ENCODE measurements at regions not wholly inside any gene's neighbourhood (a gene's known extent, or its start where the extent isn't known, plus 50 kb on each side); places are given as distances from the start of the nearest gene placed in this dataset.
"Not testable (repeated sequence)": the region's sequence is repeated elsewhere in the genome, so short reads cannot be mapped to it uniquely, and the experiment has no call there.

DNA sequence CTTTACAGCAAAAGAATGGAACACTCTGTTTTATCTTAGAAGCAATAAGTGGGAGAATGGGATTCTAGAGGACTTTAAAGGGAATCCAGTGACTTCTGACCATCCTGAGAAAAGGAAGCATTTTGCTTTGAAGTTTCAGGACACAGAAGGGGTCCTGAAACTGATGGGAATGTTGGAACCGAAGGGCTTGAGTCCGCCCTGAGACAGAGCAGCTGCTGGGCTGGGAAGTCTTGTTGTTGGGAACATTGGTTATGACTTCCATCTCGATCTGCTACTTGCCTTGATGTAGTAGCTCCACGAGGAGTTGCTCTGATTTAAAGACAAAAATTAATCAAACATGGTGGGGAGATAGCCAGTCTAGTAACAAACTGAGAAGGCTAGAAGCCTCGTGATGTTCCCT is 177.6 kb downstream of the JCAD start:
- DNase-seq (ENCODE audit: low read depth in 2 of 2) = no peak

DNA sequence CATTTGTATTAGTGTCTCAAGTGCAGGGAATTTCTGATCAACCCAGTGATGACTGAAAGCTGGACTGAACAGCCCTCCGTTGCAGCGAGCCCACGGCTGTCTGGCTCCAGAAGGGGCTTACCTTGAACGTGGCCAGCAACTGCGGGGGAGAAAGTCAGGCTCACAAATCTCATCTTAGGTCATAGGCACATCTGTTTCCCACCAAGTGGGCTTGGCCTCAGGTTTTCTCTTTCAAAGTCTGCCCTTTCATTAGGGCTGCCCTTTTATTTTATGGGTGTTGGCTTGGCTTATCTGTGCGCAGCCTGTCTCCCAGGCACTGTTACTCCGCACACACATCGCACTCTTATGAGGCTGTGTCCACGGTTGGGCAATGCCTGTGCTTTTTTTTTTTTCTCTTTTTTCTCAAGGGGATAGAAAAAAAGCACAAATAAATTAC is 178.0 kb downstream of the JCAD start:
- no peak for DNase-seq (ENCODE audit: low read depth in 2 of 2)

DNA sequence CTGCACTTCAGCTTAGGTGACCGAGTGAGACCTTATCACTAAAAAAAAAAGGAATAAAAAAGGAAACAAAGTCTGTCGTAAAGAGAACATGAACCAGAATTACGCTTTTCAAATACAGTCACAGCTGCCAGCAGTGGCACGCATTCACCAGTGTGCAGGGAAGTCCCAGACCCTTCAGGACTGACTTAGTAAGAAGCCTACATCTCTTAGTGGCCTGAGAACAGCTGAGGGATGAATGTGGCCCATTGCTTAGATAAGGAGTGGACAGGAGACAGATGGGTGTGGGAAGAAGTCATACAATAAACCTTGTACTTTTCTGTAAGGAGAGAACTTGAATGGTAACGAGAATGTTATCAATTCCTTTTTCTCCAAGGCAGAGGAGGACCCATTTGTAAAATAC is 178.5 kb downstream of the JCAD start:
- DNase-seq (ENCODE audit: low read depth in 2 of 2) = no peak

DNA sequence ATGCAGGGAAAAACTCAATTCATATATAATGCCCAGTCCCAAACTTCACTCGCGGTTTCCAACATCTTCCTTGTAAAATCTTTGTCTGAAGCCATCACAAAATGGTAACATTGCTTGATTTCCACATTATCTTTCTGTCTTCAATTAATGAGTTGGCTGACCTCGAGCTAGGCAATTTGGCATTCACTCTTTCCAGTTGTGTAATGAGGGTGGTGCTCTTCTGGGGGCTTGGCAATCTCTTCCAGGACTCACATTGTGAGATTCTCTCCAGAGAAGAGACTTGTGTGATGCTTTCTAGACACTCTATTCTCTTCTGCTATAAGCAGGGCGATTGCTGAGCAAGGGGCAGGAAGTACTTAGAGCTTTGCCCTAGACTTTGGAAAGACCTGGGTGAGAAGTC is 179.5 kb downstream of the JCAD start:
- no peak for DNase-seq (ENCODE audit: low read depth in 2 of 2)

DNA sequence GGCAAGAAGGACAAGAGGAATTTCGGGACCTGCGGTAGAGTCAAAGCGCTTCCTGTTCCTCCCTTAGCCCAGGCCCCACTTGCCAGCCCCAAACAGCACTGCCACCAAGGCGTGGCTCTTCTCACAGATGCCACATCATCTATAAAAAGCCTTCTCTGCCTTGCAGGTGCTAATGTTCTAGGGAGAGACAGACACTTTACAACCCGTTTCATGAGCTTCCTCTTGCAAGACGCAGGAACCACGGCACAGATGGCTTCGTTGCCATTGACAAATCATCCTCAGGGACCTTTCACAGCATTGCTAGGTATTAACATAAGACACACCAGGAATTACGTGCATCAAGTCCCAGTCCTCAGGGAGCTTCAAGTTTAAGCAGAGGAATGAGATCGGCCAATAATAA is 180.9 kb downstream of the JCAD start:
- no peak for DNase-seq (ENCODE audit: low read depth in 2 of 2)

DNA sequence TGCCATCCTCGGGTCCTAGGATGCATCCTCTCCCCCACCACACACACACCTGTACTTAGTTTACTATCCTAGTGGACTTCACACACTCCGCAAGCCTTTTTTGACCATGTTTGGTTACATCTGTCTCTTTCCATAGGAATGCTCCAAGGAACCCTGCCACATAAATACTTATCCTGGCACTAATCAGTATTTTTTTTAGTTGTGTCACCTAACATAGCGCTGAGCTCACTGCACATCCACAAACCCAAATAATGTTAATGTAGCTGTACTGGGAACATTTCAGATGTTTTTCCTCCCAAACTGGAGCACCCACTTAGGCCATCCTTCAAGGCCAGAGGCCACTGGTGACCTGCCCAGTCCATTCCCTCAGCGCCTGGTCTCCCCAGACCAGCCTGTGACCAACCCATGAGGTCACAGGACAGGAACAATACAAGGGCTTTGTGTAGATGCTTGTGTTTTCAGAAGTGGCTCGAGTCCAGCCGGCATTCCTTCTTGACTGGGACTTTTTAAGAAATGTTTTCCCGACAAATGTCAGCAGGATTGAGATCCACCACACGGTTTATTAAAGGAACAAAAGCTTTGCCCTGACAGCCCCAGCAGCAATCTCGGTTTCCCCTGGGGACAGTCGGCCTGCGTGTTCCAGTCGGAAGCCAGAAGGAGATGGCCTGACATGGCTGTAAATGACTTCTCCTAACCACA is 181.4 kb downstream of the JCAD start:
- no peak for DNase-seq (ENCODE audit: low read depth in 2 of 2)

DNA sequence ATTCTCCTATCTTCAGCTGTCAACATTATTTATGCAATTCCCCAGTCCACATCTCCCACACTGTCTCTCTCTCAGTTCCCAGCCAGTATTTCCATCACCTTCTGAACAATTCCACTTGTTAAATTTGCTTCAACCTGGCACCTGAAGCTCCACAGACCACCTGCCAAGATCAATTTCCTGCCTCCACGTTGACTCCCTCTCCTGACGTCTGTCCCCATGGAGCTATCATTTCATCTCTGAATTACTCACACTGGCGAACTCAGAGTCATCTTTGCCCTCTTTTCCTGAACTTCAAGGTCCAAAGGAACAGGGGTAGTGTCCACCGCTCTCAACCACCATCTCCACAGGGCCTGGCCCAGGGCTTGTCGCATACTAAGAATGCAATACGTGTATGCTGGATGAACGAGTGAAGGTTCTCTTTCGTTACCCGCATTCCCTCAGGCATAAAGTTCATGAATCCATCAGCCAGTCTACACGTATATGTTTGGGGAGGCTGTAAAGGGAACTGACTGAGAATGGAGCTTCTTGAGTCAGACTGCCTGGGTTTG is 183.3 kb downstream of the JCAD start:
- no peak for DNase-seq (ENCODE audit: low read depth in 2 of 2)

DNA sequence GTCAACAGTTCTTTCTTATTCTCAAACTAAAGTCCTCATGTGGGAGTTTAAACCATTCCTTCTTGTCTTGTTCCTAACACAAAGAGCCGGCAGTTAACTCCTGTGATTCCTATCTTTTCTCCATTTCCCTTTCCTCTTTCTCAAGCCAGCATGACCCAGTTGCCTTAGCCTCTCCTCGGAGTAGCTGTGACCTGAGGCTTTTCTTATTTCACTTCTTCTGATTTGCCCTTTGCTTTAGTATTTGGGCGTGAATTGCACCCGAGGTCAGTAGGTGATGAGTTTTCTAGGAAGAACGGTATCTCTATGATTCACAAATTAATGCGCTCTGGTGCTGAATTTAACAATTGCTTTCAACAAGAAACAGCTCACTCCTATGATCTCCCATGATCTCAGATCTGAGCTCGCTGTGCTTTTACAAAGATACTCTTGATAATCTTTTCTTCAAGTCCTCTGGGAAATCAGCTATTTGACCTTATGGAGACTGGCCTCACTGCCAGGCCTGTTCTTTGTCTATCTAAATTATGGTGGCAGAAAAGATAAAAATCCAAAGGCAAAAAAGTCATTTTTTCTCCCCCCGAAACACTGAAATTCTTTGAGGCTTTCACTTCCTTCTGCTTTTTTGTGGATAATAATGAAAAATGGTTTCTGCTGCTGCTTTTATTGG is 184.6 kb downstream of the JCAD start:
- no peak for DNase-seq (ENCODE audit: low read depth in 2 of 2)

DNA sequence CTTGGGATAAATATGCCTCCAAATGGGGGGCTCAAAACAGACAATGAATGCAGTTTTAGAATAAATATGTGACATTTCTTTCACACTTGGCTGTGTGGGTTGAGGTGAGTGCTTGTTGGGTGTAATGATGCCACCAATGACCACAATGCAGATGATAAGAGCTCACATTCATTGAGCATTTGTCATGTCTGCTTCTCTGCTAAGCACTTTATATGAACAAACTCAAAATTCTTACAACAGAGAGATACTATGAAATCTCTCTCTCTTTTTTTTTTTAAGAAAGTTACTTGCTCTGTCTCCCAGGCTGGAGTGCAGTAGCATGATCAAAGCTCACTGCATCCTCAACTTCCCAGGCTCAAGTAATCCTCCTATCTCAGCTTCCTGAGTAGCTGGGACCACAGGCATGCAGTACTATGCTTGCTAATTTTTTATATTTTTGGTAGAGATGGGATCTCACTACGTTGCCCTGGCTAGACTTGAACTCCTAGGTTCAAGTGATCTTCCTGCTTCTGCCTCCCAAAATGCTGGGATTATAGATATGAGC is 185.4 kb downstream of the JCAD start:
- no peak for DNase-seq (ENCODE audit: low read depth in 2 of 2)

DNA sequence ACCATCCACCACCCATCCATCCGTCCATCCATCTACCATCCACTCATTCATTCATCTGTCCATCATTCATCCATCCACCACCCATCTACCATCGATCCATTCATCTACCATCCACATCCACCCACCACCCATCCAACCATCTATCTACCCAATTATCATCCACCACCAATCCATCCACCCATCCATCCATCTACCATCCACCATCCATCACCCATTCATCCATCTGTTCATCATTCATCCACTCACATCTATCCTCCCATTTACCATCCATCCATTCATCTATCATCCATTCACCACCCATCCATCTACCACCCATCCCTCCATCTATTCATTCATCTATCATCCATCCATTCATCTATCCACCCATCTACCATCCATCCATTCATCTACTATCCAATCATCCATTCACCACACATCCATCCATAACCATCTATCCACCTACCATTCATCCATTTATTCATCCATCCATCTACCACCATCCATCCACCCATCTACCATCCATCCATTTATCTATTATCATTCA is 188.8 kb downstream of the JCAD start:
- no peak for DNase-seq (ENCODE audit: low read depth in 2 of 2)

DNA sequence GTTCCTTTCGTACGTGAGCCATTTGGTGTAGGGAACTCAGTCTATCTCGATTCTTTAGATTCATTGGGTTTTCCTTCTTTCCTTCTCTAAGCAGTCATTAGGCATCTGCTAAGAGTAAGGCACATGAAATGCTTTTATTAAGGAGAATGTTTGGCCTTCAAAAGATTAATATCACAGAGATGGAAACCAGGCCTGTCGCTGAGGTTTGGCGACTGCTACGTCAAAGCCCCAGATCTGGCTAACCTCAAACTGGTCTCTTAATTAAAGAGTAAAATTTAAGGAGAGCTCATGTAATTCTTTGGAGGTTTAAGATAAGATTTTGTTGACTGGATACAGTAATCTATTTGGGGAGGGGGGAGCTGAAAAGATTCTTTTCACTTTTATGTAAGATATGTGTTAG is 189.8 kb downstream of the JCAD start:
- DNase-seq (ENCODE audit: low read depth in 2 of 2) = no peak

DNA sequence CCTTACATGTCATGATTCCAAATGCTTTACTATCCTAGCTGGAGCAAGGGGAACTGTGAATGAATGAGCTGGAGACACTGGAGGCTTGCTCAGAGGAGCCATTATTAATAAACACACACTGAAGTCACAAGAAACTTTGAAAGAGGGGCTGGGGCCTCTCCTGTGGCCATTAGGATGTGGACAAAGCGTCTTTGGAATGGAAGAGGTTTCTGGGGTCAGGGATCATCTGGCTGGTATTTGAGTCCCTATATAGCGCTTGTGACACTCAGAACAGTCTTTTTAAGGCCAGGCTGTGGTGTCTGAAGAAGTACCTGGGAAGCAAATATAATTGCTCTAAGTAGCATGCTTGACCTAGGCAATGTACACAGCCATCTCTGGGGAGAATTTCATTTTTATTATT is 193.0 kb downstream of the JCAD start:
- no peak for DNase-seq (ENCODE audit: low read depth in 2 of 2)

DNA sequence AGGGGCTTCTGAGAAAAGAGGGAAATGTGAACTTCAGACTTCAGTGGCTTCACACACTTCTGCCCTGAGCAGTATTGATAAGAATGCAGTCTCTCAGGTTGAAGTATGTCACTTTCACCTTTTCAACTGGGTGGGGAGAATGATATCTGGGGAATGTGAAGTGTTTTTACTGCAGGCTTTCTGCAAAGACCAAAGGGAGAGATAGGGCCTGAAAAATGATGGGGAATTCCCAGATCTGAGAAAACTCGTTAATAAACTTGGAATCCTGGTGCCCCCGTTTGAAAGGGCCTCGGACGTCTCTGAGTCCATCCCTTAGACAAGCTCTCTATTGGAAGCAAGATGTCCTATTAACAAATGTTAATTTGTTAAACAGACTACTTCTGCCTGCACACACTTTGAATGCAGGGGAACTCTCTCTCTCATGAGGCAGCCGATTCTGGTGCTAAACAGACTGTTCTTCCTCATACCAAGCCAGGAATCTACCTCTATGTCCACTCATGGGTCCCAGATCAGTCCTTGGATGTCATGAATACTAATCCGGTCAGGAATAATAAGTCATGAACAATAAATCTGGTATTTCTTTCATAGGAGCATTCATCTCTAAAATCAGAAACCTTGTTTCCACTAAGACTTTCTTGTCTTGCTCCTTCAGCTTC is 193.6 kb downstream of the JCAD start:
- no peak for DNase-seq (ENCODE audit: low read depth in 2 of 2)

DNA sequence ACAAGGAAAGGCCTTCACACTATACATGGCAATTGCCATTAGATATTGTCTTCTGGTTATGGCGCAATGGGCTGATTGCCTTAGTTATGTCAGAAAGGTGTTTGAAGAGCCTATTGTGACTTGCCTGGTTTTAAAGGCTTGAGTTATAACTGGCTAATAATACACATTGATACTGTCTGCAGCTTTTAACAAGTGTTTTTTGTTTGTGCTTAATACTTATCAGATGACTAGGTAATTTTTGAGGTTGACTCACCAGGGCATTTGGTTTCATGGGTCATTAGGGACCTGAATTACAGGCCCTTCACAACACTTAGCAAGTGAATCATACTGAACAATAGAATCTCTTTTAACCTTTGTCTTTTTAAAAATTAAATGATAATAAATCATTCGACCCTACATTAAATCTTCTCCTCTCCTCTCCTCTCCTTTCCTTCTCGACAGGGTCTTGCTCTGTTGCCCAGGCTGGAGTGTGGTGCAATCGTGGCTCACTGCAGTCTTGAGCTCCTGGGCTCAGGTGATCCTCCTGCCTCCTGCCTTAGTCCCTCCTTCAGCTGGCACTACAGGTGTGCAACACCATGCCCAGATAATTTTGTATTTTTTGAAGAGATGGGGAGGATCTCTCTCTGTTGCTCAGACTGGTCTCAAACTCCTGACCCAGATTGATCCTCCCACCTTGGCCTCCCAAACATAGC is 196.3 kb downstream of the JCAD start:
- DNase-seq (ENCODE audit: low read depth in 2 of 2) = no peak

DNA sequence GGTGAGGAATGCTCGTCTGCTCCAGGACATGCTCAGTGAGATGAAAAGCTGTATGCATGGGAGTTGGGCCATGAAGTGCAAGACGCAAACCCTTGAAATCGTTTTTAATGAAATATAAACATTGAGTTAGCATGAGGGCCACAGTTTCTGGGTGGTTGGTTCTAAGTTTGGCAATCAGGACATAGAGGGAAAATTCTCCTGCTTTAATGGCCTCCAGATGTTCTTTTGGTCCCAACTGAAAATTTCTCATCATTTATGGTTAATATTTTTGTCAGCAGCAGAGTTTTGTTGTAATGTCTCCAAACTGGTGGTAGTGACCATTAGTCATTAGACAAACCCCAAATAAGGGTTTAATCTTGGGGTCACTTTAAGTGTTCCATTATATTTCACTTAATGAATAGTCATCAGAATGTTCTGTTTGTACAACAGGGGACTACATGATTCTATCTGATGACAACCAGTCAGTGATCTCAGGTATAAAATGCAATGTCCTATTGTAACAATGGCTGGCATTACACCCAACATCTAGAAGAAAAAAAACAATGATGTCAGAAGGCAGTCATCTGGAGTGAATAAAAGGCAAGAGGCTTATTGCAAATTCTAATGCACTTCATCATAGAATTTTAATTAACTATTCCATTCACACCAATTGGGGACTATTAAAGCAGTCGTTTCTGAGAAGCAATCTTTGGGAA is 197.4 kb downstream of the JCAD start:
- no peak for DNase-seq (ENCODE audit: low read depth in 2 of 2)

DNA sequence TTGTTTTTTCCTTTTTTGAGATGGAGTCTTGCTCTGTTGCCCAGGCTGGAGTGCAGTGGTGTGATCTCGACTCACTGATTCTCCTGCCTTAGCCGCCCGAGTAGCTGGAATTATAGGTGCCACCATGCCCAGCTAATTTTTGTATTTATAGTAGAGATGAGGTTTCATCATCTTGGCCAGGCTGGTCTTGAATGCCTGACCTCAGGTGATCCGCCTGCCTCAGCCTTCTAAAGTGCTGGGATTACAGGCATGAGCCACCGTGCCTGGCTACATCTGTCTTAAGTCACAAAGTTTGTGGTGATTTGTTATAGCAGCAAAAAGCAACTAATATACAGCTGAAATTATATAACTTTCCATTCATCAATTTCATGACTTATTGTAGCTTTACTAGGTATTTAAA is 198.2 kb downstream of the JCAD start:
- DNase-seq (ENCODE audit: low read depth in 2 of 2) = not testable (repeated sequence)

DNA sequence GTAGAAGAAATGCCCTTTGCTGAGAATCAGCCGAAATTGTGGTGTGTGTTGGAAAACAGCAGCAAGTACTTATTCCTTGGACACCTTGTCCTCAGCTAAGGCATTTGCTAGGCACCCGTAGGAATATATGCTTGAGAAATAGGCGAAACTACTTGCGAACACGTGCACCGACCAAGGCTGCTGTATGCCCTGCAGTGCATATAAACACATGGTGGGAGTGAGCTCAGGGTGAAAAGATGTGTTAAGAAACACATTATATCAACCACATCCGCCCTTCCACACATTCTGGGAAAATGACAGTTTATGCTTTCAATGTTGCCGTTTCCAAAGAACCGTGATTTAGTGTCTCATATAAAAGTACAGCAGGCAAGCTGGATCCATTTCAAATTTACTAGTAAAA is 199.2 kb downstream of the JCAD start:
- no peak for DNase-seq (ENCODE audit: low read depth in 2 of 2)

DNA sequence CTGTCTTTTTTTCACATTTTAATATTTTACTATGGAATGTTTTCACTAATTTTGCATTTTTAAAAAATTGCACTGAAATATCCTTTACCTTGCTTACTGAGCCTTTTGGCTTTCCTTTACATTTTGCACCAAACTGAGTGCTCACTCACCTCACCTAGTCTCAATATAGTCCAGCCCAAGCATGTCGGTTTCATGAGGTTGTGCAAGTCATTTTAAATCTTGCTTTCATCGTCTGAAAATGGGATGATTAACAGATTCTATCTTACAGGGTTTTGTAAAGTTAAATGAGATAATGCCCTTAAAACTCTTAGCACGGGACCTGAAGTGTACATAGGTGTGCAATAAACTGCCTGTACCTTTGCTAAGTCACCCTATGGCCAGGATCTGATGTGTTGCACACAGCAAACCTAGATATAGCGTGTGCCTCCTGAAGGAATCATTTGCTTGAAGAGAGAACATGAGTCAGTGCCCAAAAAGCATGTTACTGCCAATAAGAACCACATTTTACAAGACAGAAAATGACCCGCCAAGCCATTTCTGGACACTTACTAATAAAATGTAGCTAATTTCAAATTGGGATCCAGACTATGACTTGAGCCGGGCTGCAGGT is 199.8 kb downstream of the JCAD start:
- DNase-seq (ENCODE audit: low read depth in 2 of 2) = no peak

DNA sequence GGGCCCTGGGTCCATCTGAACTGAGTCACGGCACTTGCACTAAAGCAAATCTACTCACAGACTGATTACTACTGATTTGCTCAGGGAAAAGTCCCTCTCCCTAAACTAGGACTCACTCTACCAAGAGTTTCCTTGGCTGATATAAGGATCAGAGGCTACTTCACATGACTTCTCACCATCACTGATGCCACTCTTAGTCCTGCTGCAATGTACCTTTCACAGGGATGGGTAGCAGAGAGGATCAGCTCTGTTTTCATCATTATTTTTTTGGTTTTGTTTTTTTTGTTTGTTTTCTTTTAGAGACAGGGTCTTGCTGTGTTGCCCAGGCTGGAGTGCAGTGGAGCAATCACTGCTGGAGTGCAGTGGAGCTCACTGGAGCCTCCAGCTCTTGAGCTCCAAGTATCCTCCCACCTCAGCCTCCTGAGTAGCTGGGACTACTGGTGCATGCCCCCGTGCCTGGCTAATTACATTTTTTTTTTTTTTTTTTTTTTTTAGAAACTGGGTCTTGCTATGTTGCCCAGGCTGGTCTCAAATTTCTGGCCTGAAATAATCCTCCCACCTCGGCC is 200.6 kb downstream of the JCAD start:
- no peak for DNase-seq (ENCODE audit: low read depth in 2 of 2)
